ENCODE measurements at regions not wholly inside any gene's neighbourhood (a gene's known extent, or its start where the extent isn't known, plus 50 kb on each side); places are given as distances from the start of the nearest gene placed in this dataset.

DNA sequence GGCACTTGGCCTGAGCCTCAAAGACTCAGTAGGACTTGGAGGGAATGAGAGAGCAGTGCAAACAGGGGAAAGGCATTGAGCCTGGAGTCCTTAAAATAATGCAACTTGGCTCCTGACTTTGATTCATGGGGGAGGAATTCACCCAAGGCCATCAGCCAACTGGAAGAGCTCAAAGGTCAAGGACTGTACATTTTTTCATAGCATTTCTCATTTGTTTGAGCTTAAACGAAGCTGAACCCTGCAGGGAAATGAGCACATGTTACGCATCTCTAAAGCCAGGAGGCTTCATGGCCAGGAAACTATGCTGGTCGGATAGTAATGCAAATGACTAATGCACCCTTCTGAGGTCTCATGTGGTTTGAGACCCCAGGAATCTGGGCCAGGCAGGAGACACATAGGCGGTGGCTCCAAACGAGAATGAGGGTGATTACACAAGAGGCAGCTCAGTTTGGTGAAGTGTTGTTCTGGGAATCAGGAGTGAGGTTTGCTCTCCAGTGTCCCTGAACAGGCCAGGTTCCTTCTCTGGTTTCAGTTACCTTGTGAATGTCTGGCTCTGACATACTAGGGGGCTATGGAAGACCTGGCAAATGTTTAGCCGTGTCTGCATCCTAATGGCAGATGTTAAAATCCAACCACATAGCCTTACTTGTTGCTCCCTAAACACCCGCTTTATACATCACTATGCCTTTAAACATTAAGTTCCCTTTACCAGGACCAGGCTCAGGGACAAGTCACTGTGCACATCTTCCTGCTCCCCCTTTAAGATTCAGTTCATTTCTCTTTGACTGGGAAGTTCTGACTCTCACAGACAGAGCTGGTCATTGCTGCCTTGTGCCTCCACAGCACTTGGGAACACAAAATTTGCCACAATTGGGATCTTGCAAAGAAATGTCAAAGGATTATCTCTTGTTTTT is 503.9 kb upstream of the USP24 start:
- peak; percentile 96 for DNase-seq (ENCODE audit: low spot score)

DNA sequence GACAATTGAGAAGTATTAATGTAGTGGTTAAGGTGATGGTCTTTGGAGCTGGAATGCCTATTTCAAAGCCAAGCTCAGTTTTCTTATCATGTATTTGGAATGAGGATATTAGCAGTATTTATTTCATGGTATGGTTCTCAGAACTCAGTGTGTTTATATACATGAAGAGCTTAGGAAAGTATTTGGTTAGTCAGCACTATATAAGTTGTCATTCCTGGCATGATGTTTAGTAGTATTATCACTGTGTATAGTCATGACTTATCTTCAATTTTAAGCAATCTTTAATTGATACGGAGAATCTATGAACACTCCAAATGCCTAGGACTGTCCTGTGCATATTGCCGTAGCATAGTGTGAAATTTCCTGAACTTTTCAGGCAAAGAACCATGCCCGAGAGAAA is 501.9 kb upstream of the USP24 start:
- DNase-seq (ENCODE audit: low spot score) = no peak

DNA sequence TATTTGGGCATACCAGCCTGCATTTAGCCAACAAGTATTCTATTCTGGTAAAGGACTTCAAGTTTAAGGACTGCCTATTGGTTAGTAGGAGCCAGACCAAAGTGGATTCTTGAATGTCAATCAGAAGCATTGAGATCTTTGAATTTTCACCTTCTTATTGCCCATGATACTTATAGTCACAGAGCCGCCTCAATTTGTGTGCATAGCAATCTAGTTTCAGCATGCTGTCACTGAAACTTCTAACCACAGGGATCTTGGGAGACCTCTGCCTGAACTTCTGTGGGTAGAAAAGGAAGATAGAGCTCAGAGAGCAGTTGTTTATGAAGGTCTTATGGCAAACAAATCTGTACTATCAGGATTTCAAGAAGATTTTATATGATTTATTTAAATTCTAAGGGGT is 501.4 kb upstream of the USP24 start:
- DNase-seq (ENCODE audit: low spot score) = peak; percentile 33

DNA sequence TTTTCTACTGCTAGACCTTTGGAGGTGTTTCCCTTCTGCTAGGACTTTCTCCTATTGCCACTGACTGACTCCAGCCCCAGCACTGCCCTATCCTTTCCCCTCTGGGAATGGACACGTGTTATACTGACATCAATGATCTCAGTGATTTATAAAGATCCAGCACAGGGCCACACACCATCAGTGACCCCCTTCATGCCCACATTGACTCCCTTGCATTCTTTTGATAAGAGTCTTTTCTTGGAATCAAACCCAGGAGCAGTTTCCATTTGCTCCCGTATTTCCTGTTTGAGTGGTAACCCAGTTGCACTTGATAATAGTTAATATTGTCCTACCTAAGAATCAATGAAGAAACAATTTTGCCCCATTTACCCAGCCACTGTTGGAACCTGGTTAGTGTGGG is 501.0 kb upstream of the USP24 start:
- no peak for DNase-seq (ENCODE audit: low spot score)

DNA sequence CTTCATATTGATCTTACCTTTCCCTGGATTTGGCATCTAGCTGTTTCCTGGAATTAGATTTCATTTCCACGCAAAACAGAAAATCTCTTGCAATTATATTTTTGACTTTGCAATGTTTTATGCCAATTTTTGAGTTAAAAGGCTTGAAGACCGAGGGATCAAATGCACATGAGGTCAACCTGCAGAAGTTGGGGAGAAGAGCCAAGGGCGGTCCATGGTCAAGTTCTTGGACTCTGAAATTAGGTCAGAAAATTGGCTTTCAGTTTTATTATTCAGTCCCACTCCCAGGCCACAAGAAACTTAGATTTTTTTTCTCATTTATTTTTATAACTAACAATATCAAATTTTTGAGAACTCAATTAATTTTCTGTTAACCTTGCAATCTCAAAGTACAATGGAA is 499.1 kb upstream of the USP24 start:
- DNase-seq (ENCODE audit: low spot score) = no peak

DNA sequence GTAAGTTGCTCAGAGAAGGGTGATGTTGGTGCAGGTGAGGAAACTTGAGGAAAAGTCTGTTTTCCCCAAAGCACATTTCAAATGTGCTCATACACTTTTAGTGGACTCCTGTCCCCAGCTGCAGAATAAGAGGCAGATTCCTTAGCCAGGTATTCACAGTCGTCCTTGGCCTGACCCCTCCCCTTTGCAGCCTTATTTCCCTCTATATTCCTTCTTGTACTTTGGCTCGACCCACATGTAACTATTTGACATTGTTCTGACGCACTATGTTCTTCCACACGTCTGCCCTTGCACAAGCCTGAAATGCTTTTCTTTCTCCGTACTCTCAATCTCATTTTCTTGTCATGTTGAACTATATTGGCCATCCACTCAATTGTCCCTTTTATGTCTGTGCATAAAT is 498.4 kb upstream of the USP24 start:
- DNase-seq (ENCODE audit: low spot score) = no peak

GRCh38 chr1:55712148-55712547 is 497.0 kb upstream of the USP24 start:
- DNase-seq (ENCODE audit: low spot score) = no peak

DNA sequence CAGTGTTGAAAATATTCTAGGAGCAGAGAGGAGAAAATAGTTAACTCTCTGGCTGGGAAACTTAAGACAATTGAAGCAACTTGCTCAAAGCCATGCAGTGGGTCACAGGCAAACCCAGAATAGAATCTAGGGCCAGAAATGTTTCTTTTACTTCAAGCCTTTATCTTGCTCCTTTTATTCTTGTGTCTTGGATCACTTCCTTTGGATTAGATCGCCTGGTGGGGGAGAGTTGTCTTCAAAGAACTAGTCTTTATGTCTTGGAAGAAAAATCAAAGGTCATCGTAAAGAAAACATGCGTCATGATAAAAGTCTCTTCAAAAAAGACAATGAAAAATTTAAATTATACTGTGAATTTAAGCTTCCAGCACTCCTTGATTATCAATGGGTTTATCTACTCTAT is 493.6 kb upstream of the USP24 start:
- DNase-seq (ENCODE audit: low spot score) = no peak

DNA sequence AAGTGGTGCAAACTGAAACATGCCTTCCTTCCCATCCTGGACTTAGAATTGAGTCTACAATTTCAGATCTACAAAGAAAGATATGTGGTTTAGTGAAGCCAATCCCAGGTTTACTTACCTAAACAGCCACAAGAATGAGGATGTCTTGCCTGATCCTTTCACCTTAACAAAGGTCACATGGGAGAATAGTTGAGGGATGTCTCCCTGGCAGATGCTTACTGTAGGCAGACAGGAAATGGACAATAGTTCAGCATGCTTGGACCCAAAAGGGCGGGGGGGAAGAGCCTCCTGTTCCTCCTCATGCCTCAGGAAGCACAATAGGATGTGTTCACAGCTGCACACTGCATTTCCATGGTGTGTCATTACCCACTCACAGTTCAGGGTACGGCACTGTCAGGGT is 492.7 kb upstream of the USP24 start:
- no peak for DNase-seq (ENCODE audit: low spot score)

DNA sequence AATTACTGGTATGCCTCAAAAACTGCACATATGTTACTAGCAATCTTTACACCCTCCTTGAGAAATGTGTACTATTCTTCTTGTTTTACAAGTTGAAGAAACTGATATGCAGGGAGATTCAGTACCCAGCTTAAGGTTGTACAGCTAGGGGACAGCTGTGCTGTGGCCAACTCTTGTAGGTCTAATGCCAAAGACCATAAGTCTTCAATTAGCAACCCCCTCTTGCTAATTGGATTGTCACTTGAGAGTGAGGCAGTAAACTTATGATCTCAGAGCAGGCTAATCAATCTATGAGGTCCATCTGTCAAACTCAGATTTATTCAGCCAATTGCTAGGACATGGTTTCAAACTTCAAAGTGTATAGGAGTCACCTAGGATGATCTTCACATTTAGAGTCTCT is 492.0 kb upstream of the USP24 start:
- DNase-seq (ENCODE audit: low spot score) = no peak

GRCh38 chr1:55706397-55706796 is 491.2 kb upstream of the USP24 start:
- no peak for DNase-seq (ENCODE audit: low spot score)

DNA sequence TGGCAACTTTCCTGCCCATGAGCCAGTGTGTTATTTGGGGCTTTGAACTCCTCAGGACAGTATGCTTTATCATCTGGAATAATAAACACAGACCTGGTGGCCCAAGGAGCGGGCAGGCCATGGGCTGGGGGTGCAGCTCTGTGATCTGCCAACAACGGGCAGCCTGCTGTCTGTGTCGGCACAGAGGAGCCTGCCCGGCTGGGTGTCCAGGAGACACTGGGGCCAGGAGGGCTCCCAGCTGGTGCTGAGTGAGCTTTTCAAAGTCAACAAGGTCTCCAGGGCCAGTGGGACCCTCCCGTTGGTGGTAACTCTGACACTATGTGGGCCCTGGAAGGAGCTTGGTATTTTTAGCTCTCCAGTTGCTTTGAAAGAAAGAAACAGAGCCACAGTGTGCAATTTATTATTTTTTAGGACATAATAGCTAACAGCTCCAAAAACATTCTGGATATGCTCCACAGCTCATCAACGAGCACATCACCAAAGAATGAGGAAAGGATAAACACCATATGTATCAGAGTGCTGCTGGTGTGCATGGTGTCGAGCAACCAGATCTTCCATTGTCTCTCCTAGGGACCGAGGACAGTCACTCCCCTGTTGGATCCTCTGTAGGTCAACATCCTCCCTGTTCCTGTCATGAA is 488.7 kb upstream of the USP24 start:
- DNase-seq (ENCODE audit: low spot score) = no peak

- DNase-seq (ENCODE audit: low spot score) = no peak
These were observed 486.9 kb upstream of the USP24 start for GRCh38 chr1:55702064-55702463.

GRCh38 chr1:55700359-55701130 is 485.4 kb upstream of the USP24 start:
- no peak for DNase-seq (ENCODE audit: low spot score)

GRCh38 chr1:55699228-55699627 is 484.1 kb upstream of the USP24 start:
- no peak for DNase-seq (ENCODE audit: low spot score)

- no peak for DNase-seq (ENCODE audit: low spot score)
These were observed 482.9 kb upstream of the USP24 start for GRCh38 chr1:55697997-55698535.

DNA sequence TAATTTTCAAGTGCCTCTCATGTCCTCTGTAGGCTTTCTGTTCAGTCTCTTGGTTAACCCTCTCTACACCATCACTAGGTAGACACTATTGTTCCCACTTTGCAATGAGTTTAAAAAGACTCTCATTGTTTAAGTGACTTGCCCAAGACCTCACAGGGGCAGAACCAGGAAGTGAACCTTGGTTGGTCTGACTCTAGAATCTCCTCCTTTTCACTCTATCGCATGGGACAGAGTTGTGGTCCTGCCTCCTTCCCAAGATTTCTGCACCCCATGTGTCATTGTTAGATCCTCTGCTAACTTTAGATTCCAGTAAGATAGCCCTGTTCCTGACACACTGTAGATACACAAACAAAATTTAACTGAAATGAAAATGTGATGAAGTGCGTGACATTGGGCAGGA is 481.7 kb upstream of the USP24 start:
- no peak for DNase-seq (ENCODE audit: low spot score)

GRCh38 chr1:55696181-55696754 is 481.1 kb upstream of the USP24 start:
- DNase-seq (ENCODE audit: low spot score) = no peak

DNA sequence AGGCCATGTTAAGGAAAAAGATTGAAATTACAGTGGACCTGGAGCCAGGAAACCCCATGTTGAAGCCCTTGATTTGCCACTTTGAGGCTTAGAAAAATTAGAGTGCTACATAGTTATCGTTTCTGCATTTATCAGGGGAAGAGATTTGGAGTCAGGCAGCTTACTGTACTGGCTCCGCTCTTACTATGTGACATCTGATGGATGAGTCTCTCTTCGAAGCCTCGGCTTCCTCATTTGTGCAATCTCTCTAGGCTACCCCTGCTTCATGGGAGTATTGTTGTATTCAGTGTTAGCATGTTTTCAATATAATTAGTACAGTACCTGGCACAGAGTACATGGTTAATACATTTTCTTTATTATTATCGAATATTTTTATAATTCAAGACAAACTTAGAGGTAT is 480.4 kb upstream of the USP24 start:
- DNase-seq (ENCODE audit: low spot score) = no peak

DNA sequence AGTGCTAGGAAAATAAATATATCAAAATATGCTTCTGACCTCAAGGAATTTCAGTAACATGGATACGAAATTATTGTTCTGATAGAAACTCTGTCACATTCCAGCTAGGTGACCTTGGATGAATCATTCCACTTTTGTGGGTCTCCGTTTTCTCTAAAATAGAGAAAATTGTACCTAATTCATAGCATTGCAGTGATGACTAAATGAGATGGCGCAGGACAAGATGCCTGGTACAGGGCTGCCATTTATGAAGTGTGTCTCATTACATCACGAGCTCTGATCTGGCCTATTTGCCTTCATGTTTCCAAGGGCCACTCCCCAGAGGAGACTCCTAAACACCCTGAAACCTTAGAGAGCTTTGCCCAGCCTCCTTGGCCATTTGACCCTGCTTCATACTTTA is 480.0 kb upstream of the USP24 start:
- no peak for DNase-seq (ENCODE audit: low spot score)

DNA sequence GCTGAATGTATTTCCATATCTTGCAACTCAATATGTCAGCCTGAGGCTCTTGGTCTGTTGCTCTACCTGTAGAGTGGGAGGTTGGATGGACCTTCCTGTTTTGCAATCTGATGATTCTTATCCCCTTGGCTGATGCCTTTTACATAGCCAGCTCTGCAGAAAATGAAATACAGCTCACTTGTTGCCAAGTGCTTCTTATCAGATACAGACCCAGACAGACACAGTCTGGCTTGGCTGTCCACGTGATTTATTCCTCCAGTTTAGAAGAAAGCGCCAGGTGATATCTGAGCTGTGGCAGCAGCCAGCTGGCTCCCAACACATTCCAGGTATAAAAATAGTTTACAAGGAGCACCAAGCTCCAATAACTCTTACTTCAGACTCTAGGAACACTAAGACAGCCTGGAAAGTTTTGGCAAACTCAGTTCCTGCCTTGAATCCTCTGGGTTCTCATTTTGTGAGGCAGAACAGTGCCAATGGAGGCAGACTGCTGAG is 479.2 kb upstream of the USP24 start:
- DNase-seq (ENCODE audit: low spot score) = peak; percentile 32

DNA sequence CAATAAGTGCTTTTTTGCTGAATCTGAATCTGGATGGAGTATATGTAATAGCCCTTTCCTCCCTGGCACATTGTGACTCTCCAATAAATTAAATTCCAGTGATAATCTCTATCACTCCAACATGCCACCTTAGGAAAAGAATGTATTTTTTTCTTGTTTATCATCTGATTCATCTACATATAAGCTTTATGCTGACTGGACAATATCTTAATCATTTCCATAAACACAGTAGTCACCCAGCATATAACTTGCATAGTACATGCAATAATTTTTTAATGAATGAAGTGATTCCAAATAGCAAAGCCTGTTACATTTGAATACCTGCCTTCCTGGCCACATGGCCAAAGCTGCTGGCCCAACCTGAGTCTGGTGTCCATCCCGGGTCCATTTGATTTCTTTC is 477.6 kb upstream of the USP24 start:
- no peak for DNase-seq (ENCODE audit: low spot score)

Measured in A172 (cell line).